PC-3 (cell line): ENCODE measurements at regions not wholly inside any gene's neighbourhood (a gene's known extent, or its start where the extent isn't known, plus 50 kb on each side); places are given as distances from the start of the nearest gene placed in this dataset.

Experiments
- ATAC-seq: fragments of 200-7000 bp; cut with Tn5 transposase; 2 replicates; pipeline ENCODE4 v1.9.1; 2020; ENCODE audit warnings: mild to moderate bottlenecking, moderate library complexity
- BruUV-seq: library from RNA; stranded (reverse); fragments of 400-500 nt; replicated peaks from 2 replicates; lab custom pipeline; 2021; lab: Mats Ljungman, UMichigan
- CTCF ChIA-PET: fragments of 300-600 bp; sonication (Branson Sonifier 250); formaldehyde crosslinking; loops from one replicate; lab custom pipeline; 2022; ENCODE audit warnings: antibody characterized with exemption; lab: Charles Lee
- POLR2A ChIA-PET: fragments of 300-600 bp; sonication (Branson Sonifier 250); formaldehyde crosslinking; loops from one replicate; lab custom pipeline; 2022; ENCODE audit warnings: antibody characterized with exemption; ENCODE audit not compliant: unreplicated experiment; lab: Charles Lee
- DNase-seq: peaks from one replicate; pipeline ENCODE4 v3.0.0-alpha.2; 2015
- H2AFZ ChIP-seq: fragments of 300-600 bp; sonication (generic); 2 replicates; pipeline ENCODE4 v1.6.0; 2016; ENCODE audit warnings: antibody characterized with exemption, low read length
- H3F3A ChIP-seq: fragments of 300-600 bp; sonication (generic); one replicate; pipeline ENCODE4 v1.6.0; 2017; ENCODE audit warnings: antibody characterized with exemption, low read length, control low read depth, mild to moderate bottlenecking; ENCODE audit not compliant: unreplicated experiment
- H3K27ac ChIP-seq: fragments of 300-600 bp; sonication (generic); 2 replicates; pipeline ENCODE4 v1.5.1; 2016; ENCODE audit warnings: mild to moderate bottlenecking, low read length
- H3K27me3 ChIP-seq: fragments of 300-600 bp; sonication (generic); 2 replicates; pipeline ENCODE4 v1.6.1; 2016; ENCODE audit warnings: low read length, mixed read lengths
- H3K36me3 ChIP-seq: fragments of 300-600 bp; sonication (generic); 2 replicates; pipeline ENCODE4 v1.6.1; 2016; ENCODE audit warnings: low read depth, mixed run types, low read length, mixed read lengths
- H3K4me1 ChIP-seq: fragments of 300-600 bp; sonication (generic); 2 replicates; pipeline ENCODE4 v1.5.1; 2016; ENCODE audit warnings: low read length; ENCODE audit not compliant: insufficient read depth
- H3K4me2 ChIP-seq: fragments of 300-600 bp; sonication (generic); 2 replicates; pipeline ENCODE4 v1.6.0; 2016; ENCODE audit warnings: low read length
- H3K4me3 ChIP-seq: fragments of 300-600 bp; sonication (generic); 2 replicates; pipeline ENCODE4 v1.5.1; 2016; ENCODE audit warnings: mild to moderate bottlenecking, low read length, mixed read lengths
- H3K79me2 ChIP-seq: fragments of 300-600 bp; sonication (generic); 2 replicates; pipeline ENCODE4 v1.6.1; 2017; ENCODE audit warnings: low read length, mixed read lengths
- H3K9ac ChIP-seq: fragments of 300-600 bp; sonication (generic); 2 replicates; pipeline ENCODE4 v1.6.0; 2016; ENCODE audit warnings: mild to moderate bottlenecking, low read length
- H3K9me2 ChIP-seq: fragments of 300-600 bp; sonication (generic); replicated peaks from 2 replicates; pipeline ENCODE4 v1.6.1; 2016; ENCODE audit warnings: mixed run types, low read length, mixed read lengths
- H3K9me3 ChIP-seq: fragments of 300-600 bp; sonication (generic); 2 replicates; pipeline ENCODE4 v1.6.1; 2016; ENCODE audit warnings: low read length, mixed read lengths
- H4K20me1 ChIP-seq: fragments of 300-600 bp; sonication (generic); 2 replicates; pipeline ENCODE4 v1.6.1; 2016; ENCODE audit warnings: low read length, mixed read lengths
- CTCF ChIP-seq: fragments of 300-600 bp; sonication (generic); conservative IDR thresholded peaks from 2 replicates; pipeline ENCODE4 v1.5.1; 2017; ENCODE audit warnings: antibody characterized with exemption, low read depth, mild to moderate bottlenecking, low read length
- EZH2 ChIP-seq: fragments of 300-600 bp; sonication (generic); IDR thresholded peaks from one replicate; pipeline ENCODE4 v1.6.1; 2017; ENCODE audit warnings: antibody characterized with exemption, mild to moderate bottlenecking, low read length; ENCODE audit not compliant: unreplicated experiment
- EZH2phosphoT487 ChIP-seq: fragments of 300-600 bp; sonication (generic); IDR thresholded peaks from 2 replicates; pipeline ENCODE4 v1.6.1; 2018; ENCODE audit warnings: mild to moderate bottlenecking, antibody characterized with exemption, low read length, borderline replicate concordance
- intact Hi-C: fragments of 100-400 bp; cut with micrococcal nuclease; formaldehyde crosslinking; loops from 2 replicates; pipeline ENCODE4 v1.9.0; 2023

GRCh38 chr16:79302731-79303130, 297.8 kb downstream of the MAF start:
- POLR2A ChIA-PET: no interaction called here
- TF ChIP-seq CTCF (no peak), EZH2phosphoT487 (no peak), EZH2 (no peak)
- H3K27ac ChIP-seq: no peak overlapping the region
- H3K27me3 ChIP-seq: no peaks in the 10 kb centered on the region
- no peak overlapping the region for H3K4me3 ChIP-seq
- H3K9me3 ChIP-seq: no peaks in the 10 kb centered on the region
- H3K9me2 ChIP-seq: no peaks in the 10 kb centered on the region
- H3K9ac ChIP-seq: no peak overlapping the region
- CTCF ChIA-PET: no interaction called here
- ATAC-seq (no peak), DNase-seq (no peak)
- no peaks in the 10 kb centered on the region for H3K79me2 ChIP-seq
- no peaks in the 10 kb centered on the region for H3K36me3 ChIP-seq
- H3F3A ChIP-seq: no peaks in the 10 kb centered on the region
- no peak overlapping the region for H2AFZ ChIP-seq
- no peak overlapping the region for H3K4me2 ChIP-seq
- H3K4me1 ChIP-seq: no peaks in the 10 kb centered on the region
- intact Hi-C loops: no loop called here
- H4K20me1 ChIP-seq: no peaks in the 10 kb centered on the region
- no TSS peak for BruUV-seq

- ChIA-PET CTCF (no interaction called here), POLR2A (no interaction called here)
- H3K36me3 ChIP-seq: no peaks in the 10 kb centered on the region
- no TSS peak for BruUV-seq
- H3K9me2 ChIP-seq: no peaks in the 10 kb centered on the region
- H3K4me2 ChIP-seq: no peak overlapping the region
- ATAC-seq (no peak), DNase-seq (no peak)
- H3K27ac ChIP-seq: no peak overlapping the region
- H3K4me1 ChIP-seq: no peaks in the 10 kb centered on the region
- H4K20me1 ChIP-seq: no peaks in the 10 kb centered on the region
- no peak for TF ChIP-seq CTCF
- TF ChIP-seq EZH2: no peak
- no peak for TF ChIP-seq EZH2phosphoT487
- no peaks in the 10 kb centered on the region for H3K9me3 ChIP-seq
- no peaks in the 10 kb centered on the region for H3K79me2 ChIP-seq
- H3K9ac ChIP-seq: no peak overlapping the region
- intact Hi-C loops: no loop called here
- H3K27me3 ChIP-seq: no peaks in the 10 kb centered on the region
- no peaks in the 10 kb centered on the region for H3F3A ChIP-seq
- no peak overlapping the region for H3K4me3 ChIP-seq
- no peak overlapping the region for H2AFZ ChIP-seq
Observed at GRCh38 chr16:79301051-79301450, 299.5 kb downstream of the MAF start.

GRCh38 chr16:79298894-79299799, 301.4 kb downstream of the MAF start:
- CTCF ChIA-PET: no interaction called here
- Histone ChIP-seq H3K27ac (no peak overlapping the region), H3K27me3 (no peaks in the 10 kb centered on the region), H3K79me2 (no peaks in the 10 kb centered on the region), H3K36me3 (no peaks in the 10 kb centered on the region), H3K4me2 (no peak overlapping the region), H2AFZ (no peak overlapping the region), H3K9me3 (no peaks in the 10 kb centered on the region), H3K9ac (no peak overlapping the region), H4K20me1 (no peaks in the 10 kb centered on the region), H3F3A (no peaks in the 10 kb centered on the region), H3K9me2 (no peaks in the 10 kb centered on the region), H3K4me1 (no peaks in the 10 kb centered on the region), H3K4me3 (no peak overlapping the region)
- ATAC-seq (no peak), DNase-seq (no peak)
- POLR2A ChIA-PET: no interaction called here
- TF ChIP-seq CTCF (no peak), EZH2 (no peak), EZH2phosphoT487 (no peak)
- intact Hi-C loops: no loop called here
- no TSS peak for BruUV-seq
